NCI-H2029 (cell line): ENCODE measurements at regions not wholly inside any gene's neighbourhood (a gene's known extent, or its start where the extent isn't known, plus 50 kb on each side); places are given as distances from the start of the nearest gene placed in this dataset.
A peak's percentile ranks its signal among the peaks of the same experiment; 100 is the strongest.

ENCODE experiments used
- DNase-seq: peaks from one replicate; lab custom pipeline; 2025; lab: John Stamatoyannopoulos, UW

DNA sequence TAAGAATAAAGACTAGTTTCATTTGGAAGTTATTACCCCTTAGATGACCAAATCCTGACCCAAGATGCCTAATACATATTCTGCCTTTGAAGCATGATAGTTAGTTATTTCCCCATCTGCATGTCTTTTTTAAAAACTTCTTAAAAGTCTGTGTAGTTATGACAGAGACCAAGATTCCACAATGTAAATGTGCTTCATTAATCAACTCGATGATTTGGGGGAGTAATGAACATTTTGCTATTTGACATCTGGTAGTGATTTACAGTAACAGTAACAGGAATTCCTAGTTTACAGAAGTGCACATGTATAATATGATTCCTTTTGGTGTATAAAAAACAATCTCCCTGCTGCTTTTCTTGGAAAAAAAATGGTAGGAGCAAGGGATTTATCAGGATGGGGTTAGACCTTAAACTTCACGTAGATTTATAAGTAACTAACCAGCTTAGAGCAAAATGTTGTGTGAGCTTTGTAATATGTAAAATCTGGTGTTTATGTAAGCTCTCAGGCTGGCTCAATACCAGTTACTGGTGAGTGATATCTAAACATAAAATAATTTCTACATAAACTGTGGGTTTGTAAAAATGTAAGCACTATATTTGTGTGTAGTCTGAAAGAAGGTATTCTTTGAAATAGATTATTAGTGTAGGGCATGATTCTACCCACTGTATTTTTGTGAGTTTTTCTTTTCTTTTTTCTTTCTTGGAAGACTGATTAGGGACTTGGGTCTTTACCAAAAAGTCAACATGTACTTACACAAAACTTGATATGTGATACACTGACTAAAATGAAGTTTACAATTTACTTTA is 641.6 kb downstream of the EPHA4 start:
- DNase-seq: no peak

DNA sequence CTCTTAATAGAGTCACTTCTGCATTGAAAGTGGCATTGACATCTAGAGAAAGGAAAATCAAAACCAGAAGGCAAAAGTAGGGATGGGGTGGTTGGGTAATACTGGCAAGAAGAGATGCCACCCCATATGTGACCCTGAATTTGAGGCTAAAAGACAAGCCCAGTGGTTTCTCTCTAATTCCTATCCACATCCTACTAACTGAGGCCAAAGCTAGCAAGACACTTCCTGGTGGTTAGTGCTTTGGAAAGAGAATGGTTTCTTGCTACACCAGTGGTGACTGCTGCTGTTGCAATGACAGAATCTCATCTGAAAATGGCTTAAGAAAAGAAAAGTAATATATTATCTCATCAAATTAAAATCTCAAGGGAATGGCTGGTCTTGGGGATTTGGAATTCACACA is 640.6 kb downstream of the EPHA4 start:
- DNase-seq: no peak

DNA sequence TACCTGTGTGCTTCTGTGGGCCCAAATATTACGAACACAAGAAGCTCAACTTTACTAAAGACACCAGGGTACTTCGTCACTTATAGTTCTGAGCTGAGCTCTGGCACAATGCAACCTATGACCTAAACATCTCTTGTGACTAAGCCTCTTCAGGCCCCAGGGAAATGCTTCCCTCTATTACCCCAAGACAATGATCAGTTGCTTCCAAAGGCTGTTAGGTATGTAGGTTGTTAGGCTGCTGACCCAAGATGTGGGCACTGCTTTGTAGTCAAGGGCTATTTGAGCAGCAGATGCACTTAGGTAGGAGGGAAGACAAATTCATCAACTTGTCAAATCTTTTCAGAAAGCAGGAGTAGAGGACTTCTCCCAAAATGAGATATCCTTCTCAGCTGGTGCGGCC is 640.1 kb downstream of the EPHA4 start:
- DNase-seq: no peak

DNA sequence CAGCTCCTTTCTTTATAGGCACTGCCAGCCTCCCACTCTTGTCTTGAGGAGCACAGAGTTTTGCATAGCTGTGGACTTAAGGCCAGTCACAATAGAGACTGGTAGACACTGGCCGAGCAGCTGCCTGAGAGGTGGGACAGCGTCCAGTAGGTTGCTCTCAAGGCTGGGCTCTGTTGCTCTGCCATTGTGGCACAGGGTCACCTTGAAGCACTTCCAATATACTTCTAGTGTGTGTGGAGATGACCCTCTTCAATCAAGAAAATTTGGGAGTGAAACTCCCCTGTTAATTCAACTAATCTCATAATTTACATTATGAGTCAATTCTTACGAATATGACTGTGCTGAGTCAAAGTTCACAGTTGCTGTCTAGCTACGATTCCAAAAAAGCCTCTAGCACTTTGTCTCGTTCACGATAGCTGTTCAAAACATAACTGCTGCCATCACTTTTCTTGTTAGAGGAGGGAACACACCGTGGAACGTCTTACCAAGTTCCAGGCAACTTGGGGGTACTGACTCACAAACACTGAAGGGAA is 636.2 kb downstream of the EPHA4 start:
- DNase-seq: no peak

DNA sequence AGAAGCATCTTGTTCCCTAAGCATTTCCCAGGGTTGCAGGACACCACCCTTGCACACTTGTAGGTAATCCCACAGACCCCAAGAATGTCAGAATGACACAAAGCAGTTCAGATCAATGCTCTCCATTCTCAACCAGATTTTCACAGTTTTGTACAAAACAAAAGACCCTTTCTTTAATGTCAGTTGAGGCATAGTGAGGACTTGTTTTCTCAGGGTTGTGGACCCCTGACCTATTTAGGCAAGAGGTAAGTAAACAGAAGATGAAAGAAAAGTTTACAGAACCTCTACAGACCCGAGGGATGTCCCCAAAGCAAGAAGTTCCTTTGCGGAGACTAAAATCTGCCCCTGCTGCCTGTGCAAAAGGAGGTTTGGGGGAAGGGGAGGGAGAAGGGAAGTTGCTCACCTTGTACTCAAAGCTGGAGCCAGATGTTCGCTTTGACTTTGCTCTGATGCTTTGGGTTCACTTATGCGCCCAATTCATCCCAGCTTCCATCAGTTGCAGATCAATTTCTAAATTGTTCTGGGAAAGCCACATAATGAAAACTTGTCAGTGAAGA is 635.4 kb downstream of the EPHA4 start:
- no peak for DNase-seq

DNA sequence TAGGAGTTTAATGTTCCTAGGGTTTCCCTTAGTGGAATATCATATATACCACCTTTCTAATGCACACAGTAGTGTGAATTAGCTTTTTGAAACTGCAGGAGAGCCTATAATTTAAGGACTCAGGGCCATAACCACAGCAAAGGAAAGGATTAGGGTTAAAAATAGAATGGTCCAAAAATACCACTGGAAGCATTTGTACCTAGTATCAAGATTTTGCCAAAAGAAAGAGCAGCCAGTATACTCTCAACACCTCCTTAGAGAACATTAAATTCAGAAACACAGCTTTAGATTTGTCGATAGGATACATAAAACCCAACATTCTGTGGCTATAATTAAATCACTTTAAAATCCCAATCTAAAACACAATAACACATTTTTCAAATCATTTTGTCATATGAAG is 634.9 kb downstream of the EPHA4 start:
- DNase-seq: no peak

DNA sequence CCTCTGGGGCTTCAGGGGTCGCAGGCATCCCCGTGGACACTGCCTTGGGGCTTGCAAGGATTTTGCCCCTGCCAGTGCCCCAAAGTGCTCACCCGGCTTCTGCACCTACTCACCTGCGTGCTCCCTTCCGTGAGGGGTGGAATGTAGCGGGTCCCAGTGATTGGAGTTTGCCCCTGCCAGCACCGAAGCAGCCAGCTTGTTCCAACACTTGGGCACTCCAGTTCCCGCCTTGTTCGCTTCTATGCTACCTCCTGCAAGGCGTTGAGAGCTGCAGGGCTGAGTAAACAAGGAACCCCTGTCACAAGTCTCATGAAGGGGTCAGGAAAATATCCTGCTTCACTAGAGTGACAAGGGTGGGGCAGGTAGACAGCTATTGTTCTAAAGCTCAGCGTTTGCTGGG is 631.5 kb downstream of the EPHA4 start:
- DNase-seq: no peak

DNA sequence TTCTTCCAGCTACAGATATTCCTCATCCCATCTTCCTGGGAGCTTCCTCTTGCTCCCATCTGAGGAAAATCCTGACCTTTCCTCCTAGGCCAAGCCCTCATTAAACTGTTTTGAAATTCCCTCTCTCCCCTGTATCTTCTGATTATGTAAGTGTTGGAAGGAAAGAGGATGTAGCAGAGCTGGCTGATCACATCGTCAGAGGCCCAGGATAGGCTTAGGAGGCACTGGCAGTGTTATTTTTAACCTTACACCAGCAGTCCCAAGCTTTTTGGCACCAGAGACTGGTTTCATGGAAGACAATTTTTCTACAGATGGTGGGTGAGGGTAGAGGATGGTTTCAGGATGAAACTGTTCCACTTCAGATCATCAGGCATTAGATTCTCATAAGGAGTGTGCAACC is 630.4 kb downstream of the EPHA4 start:
- no peak for DNase-seq

DNA sequence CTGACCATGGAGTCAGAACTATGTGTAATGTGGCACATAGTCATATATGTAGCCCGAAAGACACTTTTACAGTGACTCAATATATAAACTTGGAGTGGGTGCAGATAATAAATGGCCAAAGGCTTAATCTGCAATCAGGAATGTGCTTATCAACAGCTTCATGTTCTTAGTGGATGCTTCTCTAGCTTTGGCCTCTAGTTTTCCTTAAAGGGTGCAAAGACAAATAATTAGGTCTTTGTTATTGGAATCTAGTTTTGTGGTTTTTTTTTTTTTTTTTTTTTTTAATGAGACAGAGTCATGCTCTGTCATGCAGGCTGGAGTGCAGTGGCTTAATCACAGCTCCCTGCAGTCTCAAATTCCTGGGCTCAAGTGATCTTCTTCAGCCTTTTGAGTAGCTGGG is 625.6 kb downstream of the EPHA4 start:
- DNase-seq: no peak

DNA sequence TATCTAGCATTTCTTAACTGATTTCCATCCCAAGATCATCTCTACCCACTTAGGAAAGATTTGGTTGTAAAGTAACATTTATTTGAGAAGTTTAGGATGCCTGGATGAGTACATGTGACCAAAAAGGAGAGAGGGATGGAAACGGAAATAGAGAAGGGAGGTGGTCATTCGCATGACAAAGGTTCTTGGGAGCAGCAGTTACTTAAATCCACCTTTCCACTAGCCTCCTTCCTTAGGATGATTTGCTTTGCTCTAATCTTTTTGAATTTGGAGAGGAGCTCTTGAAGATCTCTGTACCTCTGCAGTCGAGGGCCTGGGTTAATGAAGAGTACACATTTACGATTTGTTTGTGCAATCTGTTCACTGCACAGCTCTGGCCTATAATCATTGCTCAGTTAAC is 623.5 kb downstream of the EPHA4 start:
- DNase-seq: no peak

DNA sequence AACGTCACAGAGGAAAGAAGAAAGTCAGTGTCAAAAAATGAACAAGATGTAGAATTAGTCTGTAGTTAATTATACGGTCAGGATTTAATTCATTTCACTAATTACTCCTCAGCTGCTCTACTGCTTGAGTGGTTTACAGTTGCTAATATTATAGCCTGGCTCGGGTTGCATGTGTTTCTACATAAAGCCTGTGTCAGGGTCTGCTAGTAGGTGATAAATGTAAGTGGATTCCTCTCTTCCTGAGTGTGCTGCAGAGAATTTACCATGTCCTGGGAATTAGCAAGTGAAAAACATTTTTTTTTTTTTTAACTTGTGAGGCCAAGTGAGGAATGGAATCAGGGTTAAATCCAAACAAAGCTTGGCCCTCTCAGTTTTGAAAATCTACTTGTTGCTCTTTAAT is 622.6 kb downstream of the EPHA4 start:
- DNase-seq: no peak

DNA sequence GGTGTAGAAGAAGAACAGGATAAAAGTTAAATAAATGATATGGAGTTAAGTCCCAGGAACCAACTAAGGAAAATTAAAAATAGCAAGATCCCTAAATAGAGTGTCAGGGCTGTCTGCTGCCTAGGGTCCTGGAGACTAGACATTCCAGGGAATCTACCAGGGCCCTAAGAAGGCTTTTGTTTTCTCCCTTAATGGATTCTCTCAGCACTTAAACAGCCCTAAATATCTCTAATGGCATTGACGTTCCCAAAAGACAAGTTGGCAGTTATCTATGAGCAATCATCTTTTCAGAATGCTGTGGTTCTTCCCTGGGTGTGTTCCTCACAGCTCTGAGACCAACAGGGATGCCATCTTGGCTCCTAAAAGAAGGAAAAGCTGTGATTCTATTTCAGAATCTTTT is 616.3 kb downstream of the EPHA4 start:
- no peak for DNase-seq

DNA sequence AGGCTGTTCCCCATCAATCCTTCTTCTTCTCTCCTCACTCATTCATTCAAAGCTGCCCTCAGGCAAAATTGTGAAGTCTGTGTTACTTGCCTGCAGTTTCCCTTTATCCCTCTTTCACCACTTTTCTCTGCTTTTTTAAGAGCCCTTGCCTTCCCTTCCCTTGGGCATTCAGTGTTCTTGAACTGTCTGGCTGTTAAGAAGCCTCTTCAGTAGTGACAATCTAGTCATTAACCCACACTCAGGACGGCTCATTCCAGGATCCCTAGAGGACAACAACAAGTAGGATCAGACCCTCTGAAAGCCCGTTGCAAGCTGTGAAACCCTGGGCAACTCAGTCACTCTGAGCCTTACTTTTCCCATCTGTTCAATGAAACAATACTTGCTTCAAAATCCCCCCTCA is 615.7 kb downstream of the EPHA4 start:
- DNase-seq: no peak

DNA sequence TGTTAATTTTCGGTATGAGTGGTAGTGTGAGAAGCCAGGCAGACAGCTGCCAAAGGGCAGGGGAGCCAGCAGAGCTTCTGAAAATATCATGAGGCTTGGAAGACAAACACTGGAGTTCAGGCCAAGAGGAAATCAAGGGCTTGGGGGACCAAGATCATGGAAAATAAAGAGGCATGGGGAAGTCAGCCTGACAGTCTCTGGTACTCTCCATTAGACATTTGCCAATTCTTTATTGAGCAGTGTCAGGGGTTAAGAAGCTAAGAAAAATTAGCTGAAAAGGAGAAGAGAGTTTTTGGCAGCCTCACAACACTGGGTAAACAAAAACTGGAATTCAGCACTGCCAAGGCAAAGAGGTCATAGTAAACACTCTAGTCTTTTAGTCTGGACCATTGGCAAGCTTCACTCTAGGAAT is 612.7 kb downstream of the EPHA4 start:
- peak; percentile 80 for DNase-seq

DNA sequence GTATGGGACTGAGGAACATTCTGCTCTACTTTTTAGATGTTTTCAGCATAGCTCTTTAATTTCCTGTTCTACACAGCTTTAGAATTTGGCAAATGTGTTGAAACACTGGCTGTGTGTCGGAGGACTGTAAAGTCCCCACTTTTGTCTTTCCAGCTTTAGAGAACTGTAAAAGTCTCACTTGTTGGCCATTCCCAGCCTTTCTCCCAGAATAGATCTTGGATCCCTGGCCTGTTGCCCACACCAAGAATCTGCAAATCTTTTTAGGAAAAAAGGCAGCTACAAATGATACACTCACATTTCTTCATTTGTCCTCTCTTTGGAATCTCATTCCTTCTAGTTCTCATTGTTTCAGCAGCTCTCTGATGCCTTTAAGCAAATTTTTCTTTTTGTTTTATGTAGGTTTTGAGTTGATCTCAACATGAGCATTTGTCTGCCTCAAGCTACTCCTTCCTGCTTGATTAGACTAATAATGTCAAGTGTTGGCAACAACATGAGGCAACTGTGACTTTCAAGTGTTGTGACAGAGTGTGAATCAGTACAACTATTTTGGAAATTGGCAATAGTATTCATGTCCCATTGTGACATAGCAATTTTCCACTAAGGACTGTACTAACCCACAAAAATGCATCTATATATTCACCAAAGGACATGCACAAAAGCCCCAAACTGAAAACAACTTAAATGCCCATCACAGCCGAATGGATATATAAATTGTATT is 610.8 kb downstream of the EPHA4 start:
- no peak for DNase-seq

DNA sequence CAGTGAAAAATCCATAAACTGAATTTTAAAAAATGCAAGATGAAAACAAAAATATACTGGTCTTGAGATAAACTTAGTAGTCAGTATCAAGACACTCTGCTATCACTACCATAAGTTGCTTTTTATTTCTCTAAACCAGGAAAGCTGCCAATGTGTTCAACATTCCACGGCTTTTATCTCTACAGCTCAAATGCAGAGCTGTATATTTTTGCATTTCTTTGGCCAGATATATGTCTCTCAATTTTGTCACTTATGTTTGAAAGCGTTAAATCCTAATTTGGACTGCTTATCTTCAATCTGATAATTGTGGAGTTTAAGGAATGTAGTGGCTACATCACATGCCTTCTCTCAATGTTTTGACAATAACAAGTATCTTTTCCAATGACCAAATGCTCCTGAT is 609.5 kb downstream of the EPHA4 start:
- DNase-seq: no peak

DNA sequence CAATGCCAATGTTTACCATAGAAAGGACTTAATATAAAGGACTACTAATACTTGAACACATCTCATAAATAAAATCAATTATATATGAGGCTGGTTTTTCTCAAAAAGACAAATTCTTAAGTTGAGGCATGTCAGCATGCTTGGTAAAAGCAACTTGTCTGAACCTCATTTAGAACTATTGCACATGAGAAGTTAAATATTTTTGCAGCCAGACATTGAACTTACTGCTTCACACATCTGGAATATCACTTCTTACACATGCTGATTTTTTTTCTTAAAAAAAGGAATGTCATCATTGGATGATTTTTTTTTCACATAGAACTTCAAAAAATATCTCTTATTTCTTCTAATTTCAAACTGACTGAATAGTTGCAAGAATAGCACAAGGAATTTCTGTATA is 609.0 kb downstream of the EPHA4 start:
- DNase-seq: no peak

DNA sequence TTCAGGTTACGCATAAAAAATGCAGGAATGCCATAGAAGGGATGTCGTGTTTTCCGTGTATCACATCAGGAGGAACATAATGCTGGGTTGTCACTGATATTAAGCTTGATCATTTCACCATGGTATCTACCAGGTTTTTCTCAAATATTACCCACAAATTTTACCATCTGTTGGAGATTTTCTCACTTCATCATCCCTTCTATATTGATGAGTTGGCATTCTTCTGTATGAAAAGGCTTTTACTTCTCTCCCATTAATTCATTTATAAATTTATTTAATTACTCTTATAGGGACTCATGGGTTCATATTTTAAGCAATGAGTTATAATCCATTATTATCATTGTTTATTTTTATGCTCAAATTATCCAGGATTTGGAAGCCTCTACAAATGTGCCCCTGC is 608.2 kb downstream of the EPHA4 start:
- no peak for DNase-seq

DNA sequence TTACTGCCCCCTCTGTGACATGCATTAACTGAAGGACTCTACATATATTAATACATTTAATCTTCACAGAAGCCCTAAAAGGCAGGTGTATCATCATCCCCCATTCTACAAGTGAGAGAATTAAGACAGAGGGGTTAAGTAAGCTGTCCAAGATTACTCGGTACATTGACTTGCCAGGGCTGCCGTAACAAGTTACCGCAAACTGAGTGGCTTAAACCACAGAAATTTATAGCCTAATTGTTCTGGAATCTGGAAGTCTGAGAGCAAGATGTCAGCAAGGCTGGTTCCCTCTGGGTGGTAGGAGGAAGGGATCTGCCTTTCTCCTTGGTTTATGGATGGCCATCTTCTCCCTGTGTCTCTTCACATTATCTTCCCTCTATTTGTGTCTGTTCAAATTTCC is 605.5 kb downstream of the EPHA4 start:
- DNase-seq: no peak

DNA sequence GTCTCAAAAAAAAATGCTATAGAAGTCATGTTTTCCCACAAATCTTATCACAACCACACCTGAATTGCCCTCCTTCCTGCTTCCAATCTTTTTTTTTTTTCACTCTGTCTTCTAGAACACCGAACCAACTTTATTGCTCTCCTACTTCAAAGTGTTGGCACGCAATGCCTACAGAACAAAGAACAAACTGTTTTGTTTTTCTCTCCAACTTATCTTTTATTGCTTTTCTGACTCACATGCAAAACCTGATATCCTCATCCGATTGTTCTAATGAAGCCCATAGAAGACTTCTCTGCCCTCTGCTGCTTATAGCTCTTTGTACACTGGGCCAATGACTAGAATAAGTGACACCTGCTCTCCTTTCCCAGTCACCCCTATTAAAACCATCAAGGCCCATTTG is 602.8 kb downstream of the EPHA4 start:
- DNase-seq: no peak

DNA sequence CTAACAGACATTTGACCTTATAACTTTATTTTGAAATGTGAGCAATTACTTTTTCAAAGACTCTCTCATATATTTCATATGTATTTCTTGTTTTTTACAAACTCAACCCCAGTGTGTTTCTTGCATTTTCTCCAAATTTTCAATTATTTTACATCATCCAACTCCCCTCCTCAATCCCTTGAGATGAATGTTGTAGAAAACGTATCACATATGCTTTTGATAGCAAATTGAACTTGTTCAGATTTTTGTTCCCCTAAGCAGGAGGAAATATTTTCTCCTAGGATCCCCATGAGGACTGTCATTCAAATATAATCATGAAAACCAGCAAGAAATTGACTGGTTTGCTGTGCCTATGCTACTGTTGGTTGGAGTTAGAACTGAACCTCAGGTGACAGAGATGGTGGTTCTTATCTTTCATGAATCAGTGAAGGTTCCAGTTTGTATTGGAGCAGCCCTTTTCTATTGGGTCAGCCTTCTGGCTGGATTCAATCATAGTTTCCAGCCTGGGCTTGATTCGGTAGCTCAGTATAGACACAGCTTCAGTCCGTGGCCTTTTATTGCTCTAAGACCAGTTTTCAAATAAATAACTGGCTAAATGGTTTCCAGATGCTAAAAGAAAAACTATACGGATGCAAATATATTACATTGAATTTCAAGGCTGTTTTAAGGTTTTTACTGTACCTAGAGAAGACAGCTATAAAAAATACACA is 591.0 kb downstream of the EPHA4 start:
- DNase-seq: no peak

DNA sequence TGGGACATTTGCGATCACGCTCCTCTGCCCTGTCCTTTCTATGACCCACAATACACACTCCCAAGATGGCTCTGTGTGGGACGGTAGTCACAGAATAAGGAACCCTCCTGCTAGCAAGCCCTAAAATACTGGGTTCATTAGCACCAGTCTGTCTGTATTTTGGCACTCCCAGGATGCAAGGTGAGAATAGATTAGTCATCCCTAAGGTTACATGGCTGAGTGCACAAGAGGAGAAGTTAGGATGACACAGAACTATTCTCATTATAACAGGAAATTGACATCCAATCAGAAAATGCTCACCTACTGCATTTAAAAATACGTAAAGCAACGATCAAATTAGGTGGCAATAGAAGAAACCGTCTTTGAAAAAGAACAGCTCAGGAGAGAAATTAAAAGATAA is 590.2 kb downstream of the EPHA4 start:
- no peak for DNase-seq

DNA sequence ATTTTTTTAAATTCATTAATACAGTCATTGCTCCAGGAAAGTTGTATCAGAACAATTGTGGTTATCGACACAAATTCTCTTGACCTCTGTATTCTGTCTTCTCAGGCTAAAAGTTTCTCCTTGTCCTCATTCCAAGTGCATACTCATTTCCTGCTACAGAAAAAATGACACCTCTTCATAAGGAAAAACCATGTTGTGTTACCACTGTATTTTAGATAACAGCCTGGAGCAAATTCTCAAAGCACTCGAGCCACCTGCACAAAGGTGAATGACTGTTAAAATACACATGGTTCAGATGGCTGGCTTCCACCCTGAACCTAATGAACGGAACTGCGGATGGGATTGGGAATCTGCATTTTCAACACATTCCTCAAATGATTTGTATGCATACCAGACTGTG is 586.5 kb downstream of the EPHA4 start:
- no peak for DNase-seq
